ENCODE measurements at regions not wholly inside any gene's neighbourhood (a gene's known extent, or its start where the extent isn't known, plus 50 kb on each side); places are given as distances from the start of the nearest gene placed in this dataset.

GRCh38 chr12:11978726-11979384 lies 91.9 kb upstream of the BCL2L14 start:
- peak; percentile 60 for DNase-seq (ENCODE audit: low read depth)

DNA sequence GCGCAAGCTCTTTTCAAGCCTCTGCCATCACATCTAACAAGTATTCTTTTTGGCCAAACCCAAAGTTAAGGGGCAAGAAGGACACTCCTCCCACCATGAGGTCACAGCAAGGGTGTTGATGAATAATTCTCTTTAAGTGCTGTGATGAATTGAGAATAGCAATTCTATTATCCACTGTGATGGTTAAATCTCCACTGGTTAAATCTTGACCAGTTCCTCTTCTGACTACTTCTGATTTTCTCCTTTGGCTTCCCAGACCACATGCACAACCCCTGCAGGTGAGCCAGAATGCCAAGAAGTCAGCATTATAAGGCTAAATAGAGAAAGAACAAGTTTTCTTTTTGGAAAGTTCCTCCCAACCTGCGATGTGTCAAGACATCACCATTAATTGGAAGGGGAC lies 90.6 kb upstream of the BCL2L14 start:
- no peak for DNase-seq (ENCODE audit: low read depth)

- DNase-seq (ENCODE audit: low read depth) = peak; percentile 67
Measured at GRCh38 chr12:11981121-11981733, 89.5 kb upstream of the BCL2L14 start.

DNA sequence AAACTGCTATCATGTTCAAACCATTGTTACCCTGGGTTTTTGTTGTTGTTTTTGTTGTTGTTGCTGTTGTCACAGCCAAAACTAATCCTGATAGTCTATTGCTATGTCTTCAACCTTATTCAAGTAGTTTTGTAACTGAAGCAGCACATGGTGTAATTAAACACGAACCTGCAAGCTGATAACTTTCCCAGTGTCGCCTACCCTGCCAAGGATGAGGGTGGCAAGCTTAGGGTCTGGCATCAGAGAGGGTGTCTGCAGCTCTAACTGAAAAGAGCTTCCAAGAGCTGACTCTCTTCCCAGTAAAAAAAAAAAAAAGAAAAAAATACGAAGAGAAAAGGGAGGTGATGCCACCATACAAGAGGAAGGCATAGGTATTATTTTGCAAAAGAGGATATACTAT lies 86.3 kb upstream of the BCL2L14 start:
- DNase-seq (ENCODE audit: low read depth) = no peak

GRCh38 chr12:11986165-11986564 lies 84.6 kb upstream of the BCL2L14 start:
- no peak for DNase-seq (ENCODE audit: low read depth)

DNA sequence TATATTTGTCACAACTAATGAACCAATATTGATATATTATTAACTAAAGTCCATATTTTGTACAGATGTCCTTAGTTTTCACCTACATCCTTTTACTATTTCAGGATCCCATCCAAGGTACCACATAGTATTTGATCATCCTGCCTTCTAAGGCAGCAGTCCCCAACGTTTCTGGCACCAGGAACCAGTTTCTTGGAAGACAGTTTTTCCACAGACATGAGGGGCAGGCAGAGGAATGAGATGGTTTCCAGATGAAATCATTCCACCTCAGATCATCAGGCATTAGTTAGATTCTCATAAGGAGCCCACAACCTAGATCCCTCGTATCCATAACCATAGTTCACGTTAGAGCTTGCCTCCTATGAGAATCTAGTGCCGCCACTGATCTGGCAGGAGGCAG lies 82.8 kb upstream of the BCL2L14 start:
- no peak for DNase-seq (ENCODE audit: low read depth)

DNA sequence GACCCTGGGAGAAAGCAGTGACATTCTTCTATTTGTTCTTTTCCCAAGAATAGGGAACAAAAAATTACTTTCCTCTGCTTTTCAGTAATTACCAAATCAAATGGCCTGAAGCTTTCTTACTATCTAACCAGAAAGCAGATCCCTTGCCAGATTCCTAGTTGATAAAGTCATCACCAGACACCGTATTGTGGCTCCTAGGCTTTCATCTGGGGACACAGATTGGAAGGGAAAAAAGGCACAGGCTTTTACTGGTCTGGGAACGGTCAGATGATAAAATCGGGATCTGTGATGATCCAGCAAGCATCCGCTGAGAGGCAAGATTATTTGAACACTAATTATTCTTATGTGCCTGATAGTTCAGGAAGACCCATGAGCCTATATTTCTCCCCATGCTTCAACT lies 79.1 kb upstream of the BCL2L14 start:
- DNase-seq (ENCODE audit: low read depth) = peak; percentile 82

GRCh38 chr12:11992515-11992914 lies 78.2 kb upstream of the BCL2L14 start:
- no peak for DNase-seq (ENCODE audit: low read depth)

DNA sequence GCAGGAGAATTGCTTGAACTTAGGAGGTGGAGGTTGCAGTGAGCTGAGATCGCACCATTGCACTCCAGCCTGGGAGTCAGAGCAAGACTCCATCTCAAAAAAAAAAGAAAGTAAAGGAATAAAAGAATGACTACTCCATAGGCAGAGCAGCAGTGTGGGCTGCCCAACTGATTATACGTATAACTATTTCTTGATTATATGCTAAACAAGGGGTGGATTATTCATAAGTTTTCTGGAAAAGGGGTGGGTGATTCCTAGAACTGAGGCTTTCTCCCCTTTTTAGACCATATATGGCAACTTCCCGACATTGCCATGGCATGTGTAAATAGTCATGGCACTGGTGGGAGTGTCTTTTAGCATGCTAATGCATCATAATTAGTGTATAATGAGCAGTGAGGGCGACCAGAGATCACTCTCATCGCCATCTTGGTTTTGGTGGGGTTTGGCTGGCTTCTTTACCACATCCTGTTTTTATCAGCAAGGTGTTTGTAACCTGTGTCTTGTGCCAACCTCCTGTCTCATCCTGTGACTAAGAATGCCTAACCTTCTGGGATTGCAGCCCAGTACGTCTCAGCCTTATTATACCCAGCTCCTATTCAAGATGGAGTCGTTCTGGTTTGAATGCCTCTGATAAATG lies 72.3 kb upstream of the BCL2L14 start:
- DNase-seq (ENCODE audit: low read depth) = peak; percentile 83

DNA sequence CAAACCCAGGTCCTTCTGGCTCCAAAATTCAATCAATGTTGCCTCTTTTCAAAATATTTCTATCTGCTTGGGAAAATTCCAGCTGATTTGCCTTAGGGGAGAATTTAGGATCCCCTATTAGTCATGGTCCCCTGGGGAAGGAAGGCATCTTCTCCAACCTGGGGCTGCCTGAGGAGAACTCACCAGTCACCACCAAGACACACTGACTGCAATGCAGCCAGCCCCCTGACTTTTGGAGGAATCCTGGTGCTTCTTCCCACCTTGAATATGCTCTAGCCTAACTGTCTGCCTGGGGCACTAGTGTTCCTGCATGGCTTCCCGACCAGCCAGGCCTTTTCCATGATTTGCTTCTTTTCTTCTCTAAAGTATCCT lies 71.8 kb upstream of the BCL2L14 start:
- DNase-seq (ENCODE audit: low read depth) = no peak

DNA sequence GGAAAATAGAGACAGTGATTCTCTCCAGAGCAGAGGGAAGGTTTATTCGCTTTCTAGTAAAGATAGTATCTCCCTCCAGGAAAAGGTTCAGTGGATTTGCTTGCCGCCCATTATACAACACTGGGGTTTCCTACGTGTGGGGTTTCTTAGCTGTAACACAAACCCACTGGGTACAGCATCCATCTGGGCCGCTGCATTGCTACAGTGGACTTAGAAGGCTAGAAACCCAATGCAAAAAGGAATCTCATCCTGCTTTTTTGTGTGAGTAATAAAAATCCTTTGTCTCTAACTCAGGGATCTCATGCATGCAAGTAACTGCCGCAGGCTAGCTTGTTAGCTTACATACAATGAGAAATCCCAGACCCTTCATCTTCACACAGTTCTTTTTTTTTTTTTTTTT lies 67.1 kb upstream of the BCL2L14 start:
- DNase-seq (ENCODE audit: low read depth) = no peak

- no peak for DNase-seq (ENCODE audit: low read depth)
Measured at GRCh38 chr12:12004524-12004923, 66.2 kb upstream of the BCL2L14 start.

DNA sequence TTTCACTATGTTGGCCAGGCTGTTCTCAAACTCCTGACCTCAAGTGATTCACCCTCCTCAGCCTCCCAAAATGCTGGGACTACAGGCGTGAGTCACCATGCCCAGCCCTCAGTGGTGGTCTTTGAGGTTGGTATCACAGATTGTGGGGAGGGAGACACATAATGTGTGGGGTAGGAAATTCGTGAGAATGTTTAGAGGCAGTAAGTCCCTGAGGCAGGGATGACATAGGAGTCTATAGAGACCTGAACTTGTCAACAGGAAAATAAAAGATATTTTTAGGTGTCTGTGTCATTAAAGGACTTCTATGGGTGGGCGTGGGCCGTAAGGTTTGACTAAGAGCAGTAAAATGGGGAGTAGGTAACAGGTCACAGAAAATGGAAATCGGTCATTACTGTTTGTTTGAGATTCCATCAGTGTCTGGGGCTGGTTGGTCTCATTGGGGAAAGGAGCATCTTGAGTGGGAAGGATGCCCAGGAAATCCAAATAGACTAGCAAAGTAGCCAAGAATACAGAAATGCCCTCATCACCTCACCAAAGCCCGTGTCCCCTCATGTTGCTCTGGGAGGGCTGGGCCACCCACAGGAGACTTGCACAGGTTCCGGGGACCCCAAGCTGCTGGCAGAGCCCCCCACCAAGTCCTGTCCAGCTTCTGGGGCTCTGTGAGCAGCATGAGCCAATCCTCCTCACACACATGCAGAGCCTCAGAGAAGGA lies 63.6 kb upstream of the BCL2L14 start:
- DNase-seq (ENCODE audit: low read depth) = peak; percentile 98

GRCh38 chr12:12007713-12008231 lies 63.0 kb upstream of the BCL2L14 start:
- no peak for DNase-seq (ENCODE audit: low read depth)

DNA sequence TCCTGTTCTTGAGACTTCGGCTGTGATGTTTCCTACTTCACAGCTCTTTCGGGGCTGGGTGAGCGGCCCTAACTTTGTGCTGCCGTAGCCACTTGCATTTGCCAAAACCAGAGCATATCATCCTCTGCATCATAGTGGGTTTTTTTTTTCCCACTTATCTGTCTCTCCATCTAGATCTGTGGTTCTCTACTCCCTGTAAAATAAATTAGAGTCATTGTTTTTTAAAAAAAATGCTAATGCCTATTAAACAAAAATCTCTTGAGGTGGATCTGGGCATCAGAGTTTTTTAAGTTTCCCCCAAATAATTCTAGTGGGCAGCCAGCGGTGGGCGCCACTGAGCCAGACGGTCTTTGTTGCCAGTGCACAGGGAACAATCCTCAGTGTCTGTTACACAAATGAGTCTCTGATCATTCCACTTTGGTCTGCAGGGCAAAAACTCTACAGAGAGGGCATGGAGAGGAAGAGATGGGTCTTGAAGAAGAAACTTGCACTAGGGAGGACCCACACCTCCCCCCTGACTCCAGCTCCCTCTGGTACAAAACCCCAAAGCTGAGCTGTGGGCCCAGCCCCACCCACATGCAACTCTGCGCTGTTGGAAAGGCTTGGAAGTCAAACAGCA lies 62.4 kb upstream of the BCL2L14 start:
- DNase-seq (ENCODE audit: low read depth) = peak; percentile 77

DNA sequence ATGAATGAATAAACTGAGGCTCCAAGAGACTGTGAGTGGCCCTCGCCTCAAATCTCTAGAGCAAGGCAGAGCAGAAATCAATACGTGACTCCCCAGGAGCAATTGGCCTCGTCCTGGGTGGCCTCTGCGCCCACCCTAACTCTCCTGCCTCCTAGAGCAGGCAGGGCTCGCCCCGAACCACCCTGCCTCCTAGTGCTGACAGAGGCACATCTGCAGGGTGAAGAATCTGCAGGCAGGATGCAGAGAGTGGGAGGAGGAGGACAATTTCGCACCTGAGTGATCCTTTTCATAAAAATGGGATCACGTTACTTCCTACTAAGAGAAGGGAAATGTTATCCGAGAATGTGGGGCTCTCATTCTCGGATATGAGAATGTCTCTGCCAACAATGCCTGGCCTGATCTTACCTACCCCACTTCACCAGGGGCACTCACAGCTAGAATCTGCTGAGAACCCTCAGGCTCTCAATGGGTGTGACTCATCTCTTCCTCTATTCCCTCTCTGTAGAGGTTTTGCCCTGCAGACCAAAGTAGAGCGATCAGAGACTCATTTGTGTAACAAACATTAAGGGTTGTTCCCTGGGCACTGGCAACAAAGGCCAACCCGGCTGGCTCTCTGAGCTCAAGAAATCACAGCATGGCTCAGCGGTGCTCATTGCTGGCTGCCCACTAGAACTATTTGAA lies 61.7 kb upstream of the BCL2L14 start:
- peak; percentile 98 for DNase-seq (ENCODE audit: low read depth)

DNA sequence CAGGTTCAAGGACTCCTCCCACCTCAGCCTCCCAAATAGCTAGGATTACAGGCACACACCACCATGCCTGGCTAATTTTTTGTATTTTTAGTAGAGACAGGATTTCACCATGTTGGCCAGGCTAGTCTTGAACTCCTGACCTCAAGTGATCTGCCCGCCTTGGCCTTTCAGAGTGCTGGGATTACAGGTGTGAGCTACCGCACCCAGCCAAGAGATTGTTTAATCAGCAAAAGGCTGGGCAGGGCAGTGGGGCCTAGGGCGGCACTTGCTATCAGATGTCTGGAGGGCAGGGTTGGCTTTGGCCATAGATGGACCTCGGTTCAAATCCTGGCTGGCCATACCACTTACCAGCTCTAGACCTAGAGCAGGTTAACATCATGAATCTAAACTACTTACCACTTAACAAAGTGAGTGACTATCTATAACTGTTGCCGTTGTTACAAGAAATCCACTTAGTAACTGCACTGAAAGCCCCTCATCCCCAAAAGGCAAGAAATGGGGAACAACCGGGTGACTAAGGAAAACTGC lies 60.9 kb upstream of the BCL2L14 start:
- peak; percentile 47 for DNase-seq (ENCODE audit: low read depth)

DNA sequence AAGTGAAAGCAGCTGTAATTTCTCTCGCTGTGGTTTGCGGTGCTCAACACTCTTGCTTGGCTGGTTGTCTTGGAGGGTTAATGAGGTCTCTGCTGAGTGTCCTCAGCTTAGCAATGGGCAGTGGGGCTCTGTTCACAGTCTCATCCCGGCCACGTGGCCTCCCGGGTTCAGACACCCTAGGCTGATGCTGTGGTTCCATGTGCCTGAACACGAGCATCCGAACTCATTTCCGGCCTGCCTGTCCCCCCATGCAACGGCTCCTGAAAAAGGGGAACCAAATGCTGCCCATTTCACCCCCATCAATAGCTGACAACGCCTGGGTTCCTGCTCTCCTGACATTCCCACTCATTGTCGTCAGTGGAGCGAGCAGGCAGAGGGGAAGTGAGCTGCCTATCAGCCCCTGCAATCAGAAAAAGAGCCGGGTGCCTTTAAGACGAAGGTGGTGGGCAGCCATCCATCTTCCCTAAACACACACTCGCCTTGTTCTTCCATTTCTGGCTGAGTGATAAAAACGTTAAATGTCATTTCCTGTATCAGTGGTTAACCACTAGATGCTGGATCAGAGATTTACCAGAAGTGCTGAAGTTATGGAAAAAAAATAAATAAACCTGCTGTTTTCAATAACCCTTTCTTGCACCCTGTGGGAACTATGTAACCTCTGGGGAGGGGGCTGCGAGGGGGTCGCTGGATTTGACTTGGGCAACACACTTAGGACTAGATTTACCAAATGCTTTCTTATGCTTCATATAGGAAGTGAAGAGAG lies 60.3 kb upstream of the BCL2L14 start:
- peak; percentile 91 for DNase-seq (ENCODE audit: low read depth)

DNA sequence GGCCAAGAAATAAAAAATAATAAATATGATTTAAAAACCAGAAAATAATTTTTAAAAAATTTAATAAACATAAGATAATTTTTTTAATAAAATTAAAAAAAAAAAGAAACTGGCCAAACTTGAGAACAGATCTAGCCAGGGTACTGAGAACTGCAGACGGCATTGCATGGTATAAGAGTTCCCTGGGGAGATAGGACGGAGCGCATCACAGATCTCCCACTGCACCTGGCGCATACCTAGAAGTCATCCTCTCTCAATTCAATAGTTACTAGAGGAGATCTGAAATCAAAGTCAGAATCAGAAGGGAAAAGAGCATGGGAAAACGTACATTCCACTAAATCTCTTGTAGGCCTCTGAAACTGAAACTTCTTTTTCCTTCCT lies 58.9 kb upstream of the BCL2L14 start:
- no peak for DNase-seq (ENCODE audit: low read depth)

- no peak for DNase-seq (ENCODE audit: low read depth)
Measured at GRCh38 chr12:12015073-12015685, 55.6 kb upstream of the BCL2L14 start.

Data from M059J (cell line).